RWPE1 (cell line): ENCODE measurements at regions not wholly inside any gene's neighbourhood (a gene's known extent, or its start where the extent isn't known, plus 50 kb on each side); places are given as distances from the start of the nearest gene placed in this dataset.
"Not testable (repeated sequence)": the region's sequence is repeated elsewhere in the genome, so short reads cannot be mapped to it uniquely, and the experiment has no call there.

Experiments
- CTCF ChIA-PET: fragments of 350-600 bp; sonication (Branson Sonifier 250); formaldehyde crosslinking; extraction: SDS; loops from one replicate; lab custom pipeline; 2021; lab: Yijun Ruan, JAX
- POLR2A ChIA-PET: fragments of 400-600 bp; formaldehyde crosslinking; extraction: SDS; loops from one replicate; lab custom pipeline; 2020; ENCODE audit warnings: antibody characterized with exemption; ENCODE audit not compliant: low non-redundant PET; lab: Yijun Ruan, JAX
- DNase-seq: peaks from one replicate; pipeline ENCODE4 v3.0.0; 2012; ENCODE audit warnings: low spot score
- H3K27ac ChIP-seq: fragments of 450-650 bp; 2 replicates; pipeline ENCODE4 v1.5.1; 2017
- TF ChIP-seq, protein P1 (sequence below): fragments of 450-650 bp; conservative IDR thresholded peaks from 2 replicates; pipeline ENCODE4 v1.5.1; 2017; ENCODE audit warnings: low read depth, mild to moderate bottlenecking

DNA sequence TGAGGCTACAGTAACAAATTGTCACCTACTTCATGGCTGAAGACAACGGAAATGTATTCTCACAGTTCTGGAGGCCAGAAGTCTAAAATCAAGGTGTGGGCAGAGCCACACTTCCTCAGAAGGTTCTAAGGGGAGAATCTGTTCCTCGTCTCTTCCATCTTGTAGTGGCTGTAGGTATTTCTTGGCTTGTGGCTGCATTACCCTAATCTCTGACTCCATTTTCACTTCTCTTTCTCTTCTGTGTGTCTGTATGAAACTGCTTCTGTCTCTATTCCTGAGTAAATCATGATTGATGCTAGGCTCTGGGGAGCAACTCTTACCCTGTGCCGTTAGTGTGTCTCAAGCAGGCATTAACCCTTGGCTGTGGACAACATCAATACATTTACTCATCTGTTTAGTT, 164.7 kb downstream of the SQOR start:
- CTCF ChIA-PET = interaction anchor here (0.6 kb wide), 1 partner anchor 83 kb away, joined by 3 read pairs; no protein-coding TSS in a partner anchor
- TF ChIP-seq, protein P1, sequence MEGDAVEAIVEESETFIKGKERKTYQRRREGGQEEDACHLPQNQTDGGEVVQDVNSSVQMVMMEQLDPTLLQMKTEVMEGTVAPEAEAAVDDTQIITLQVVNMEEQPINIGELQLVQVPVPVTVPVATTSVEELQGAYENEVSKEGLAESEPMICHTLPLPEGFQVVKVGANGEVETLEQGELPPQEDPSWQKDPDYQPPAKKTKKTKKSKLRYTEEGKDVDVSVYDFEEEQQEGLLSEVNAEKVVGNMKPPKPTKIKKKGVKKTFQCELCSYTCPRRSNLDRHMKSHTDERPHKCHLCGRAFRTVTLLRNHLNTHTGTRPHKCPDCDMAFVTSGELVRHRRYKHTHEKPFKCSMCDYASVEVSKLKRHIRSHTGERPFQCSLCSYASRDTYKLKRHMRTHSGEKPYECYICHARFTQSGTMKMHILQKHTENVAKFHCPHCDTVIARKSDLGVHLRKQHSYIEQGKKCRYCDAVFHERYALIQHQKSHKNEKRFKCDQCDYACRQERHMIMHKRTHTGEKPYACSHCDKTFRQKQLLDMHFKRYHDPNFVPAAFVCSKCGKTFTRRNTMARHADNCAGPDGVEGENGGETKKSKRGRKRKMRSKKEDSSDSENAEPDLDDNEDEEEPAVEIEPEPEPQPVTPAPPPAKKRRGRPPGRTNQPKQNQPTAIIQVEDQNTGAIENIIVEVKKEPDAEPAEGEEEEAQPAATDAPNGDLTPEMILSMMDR = no peak
- no peak for DNase-seq
- POLR2A ChIA-PET = no interaction called here
- no peak overlapping the region for H3K27ac ChIP-seq

DNA sequence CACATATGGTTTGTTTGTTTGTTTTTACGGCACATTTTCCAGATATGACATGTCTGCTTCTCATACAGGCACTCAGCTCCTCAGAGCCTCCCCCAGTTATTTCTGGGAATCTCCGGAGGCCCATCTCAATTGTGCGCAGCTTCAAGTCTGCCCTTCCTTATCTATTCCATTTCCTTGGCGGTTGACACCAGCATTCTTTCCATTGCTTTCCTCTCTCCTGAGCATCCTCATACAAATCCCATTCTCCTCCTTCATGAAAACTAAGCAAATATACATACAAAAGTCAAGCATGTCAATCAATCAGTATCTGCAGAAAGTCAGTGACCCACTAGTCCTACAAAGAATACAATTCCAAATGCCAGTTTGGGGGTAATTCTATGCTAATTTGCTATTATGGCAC, 166.7 kb downstream of the SQOR start:
- no peak for DNase-seq
- POLR2A ChIA-PET = no interaction called here
- CTCF ChIA-PET = interaction anchor here (0.5 to 0.6 kb wide), 2 partner anchors 12 to 39 kb away, joined by 3 to 4 read pairs; no protein-coding TSS in a partner anchor
- TF ChIP-seq, protein P1 = no peak
- no peak overlapping the region for H3K27ac ChIP-seq

DNA sequence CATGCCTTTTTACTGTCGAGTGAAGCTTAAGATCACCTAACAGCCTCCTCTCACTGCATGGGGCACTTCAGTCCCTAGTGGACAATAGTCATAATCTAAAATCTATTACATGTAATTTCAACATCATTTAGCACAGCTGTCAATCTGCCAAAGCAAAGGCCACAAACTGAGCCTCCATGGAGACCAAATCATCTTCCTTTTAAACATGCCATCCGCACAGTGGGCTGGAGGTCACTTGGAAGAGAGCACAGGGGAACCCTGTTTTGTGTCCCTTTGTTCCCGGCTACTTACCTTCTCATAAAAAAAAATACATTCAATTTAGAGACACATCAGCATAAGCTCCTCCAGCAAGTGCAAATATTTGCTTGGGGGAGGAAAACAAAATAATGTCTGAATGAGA, 167.3 kb downstream of the SQOR start:
- ChIA-PET POLR2A (interaction anchor here (0.7 kb wide), 1 partner anchor 125 kb away, joined by 3 read pairs; no protein-coding TSS in a partner anchor), CTCF (interaction anchor here (0.6 kb wide), 1 partner anchor 13 kb away, joined by 3 read pairs; no protein-coding TSS in a partner anchor)
- no peak for DNase-seq

DNA sequence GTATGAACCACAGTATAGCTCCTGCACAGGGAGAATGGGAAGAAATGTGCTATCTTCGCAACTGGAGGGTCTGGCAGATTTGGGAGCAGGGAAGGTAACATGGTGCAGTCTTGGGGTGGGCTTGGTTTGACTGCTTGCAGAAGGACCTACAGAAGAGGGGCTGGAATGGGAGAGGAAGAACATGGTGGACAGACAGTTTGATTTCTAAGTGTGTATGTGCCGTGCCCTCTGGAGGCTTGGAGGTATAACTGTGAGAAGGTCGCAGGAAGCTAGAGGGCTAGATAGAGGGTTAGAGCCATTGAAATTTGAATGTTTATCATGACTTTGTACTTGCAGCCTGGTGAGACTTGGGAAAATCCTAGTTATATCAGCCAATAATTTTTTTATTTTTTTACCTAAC, 169.2 kb downstream of the SQOR start:
- POLR2A ChIA-PET = no interaction called here
- no peak for DNase-seq
- no peak overlapping the region for H3K27ac ChIP-seq
- CTCF ChIA-PET = no interaction called here
- TF ChIP-seq, protein P1 = no peak

More for the DNA sequence above, 167.3 kb downstream of the SQOR start:
- TF ChIP-seq, protein P1 = no peak
- H3K27ac ChIP-seq = no peak overlapping the region

DNA sequence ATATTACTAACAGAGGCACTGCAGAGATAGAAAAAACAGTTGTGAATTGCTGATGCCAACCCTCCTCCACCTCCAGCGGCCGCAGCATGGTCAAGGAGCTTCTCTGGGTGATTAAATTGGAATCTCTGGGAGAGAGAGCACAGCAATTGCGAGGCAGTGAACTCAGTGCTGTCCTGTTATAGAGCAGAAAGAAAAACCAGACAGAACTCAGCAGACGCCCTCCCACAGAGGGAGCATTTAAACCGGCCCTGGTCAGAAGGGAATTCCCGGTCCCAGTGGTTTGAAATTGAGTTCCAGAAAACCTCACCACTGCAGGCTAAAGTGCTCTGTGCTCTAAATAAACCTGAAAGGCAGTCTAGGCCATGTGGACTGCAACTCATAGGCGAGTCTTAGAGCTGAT, 175.4 kb downstream of the SQOR start:
- ChIA-PET CTCF (no interaction called here), POLR2A (no interaction called here)
- H3K27ac ChIP-seq = no peak overlapping the region
- TF ChIP-seq, protein P1 = no peak
- DNase-seq = no peak

DNA sequence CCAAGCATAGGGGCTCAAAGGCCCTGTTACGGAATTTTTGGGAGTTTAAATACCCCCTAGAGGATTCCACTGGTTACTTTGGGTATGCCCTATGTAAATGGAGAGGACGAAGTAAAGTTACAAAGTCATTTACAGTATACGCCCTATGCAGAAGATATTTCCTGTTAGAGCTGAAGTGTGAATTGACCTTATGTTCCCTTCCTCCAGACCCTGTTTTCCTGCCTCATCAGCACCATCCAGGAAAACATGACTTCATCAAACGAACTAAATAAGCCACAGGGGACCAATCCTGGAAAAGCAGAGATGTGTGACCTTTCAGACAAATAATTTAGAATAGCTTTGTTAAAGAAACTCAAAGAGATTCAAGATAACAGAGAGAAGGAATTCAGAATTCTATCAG, 177.4 kb downstream of the SQOR start:
- TF ChIP-seq, protein P1 = no peak
- POLR2A ChIA-PET = no interaction called here
- CTCF ChIA-PET = no interaction called here
- DNase-seq = no peak
- H3K27ac ChIP-seq = no peak overlapping the region

DNA sequence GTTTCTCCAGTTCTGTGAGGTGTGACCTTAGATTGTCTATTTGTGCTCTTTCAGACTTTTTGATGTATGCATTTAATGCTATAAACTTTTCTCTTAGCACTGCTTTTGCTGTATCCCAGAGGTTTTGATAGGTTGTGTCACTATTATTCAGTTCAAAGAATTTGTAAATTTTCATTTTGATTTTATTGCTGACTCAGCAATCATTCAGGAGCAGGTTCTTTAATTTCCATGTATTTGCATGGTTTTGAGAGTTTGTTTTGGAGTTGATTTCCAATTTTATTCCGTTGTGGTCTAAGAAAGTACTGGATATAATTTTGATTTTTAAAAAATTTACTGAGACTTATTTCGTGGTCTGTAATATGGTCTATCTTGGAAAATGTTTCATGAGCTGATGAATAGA, 182.7 kb downstream of the SQOR start:
- POLR2A ChIA-PET, DNase-seq, H3K27ac ChIP-seq: not testable (repeated sequence)
- CTCF ChIA-PET = interaction anchor here (0.6 kb wide), 1 partner anchor 821 kb away, joined by 5 read pairs; no protein-coding TSS in a partner anchor
